ENCODE measurements at regions not wholly inside any gene's neighbourhood (a gene's known extent, or its start where the extent isn't known, plus 50 kb on each side); places are given as distances from the start of the nearest gene placed in this dataset.

DNA sequence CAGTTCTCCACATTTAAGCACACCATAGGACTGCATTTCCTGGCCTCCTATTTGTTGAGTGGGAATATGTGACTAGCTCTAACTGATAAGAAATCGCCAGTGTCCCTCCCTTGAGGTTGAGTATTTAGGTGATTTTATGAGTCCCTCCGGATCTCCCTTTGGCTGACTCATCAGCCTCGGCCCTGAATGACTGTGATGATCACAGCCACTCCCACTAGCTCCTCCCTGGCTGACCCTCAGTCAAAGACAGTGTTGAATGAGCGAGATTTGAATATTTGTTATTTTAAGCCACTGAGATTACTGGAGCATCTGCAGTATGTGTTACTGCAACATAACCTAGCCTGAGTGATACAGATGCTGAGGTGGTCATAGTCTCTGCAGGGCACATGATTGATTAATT lies 515.3 kb downstream of the EPHB1 start:
- DNase-seq (ENCODE audit: low read depth) = no peak

DNA sequence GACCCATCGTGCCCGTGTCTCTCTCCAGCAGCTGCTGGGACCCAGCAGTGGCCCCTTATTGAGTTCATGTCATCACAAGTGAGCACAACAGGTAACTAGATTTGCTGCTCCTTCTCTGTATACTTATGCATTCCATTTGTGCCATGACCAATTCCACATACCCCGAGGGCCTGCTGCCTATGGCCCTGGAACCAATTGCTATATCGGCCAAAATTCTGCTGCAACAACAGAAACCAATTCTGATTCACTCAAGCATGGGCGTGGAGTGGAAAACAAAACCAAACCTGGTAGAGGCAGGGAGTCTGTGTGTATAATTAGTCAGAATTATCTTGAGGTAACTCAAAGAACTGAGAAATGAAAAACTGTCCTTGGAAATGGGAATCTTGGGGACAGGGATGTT lies 516.6 kb downstream of the EPHB1 start:
- DNase-seq (ENCODE audit: low read depth) = no peak

GRCh38 chr3:135314237-135314636 lies 519.2 kb downstream of the EPHB1 start:
- no peak for DNase-seq (ENCODE audit: low read depth)

- DNase-seq (ENCODE audit: low read depth) = no peak
Measured at GRCh38 chr3:135324301-135324700, 529.2 kb downstream of the EPHB1 start.

GRCh38 chr3:135325096-135325495 lies 530.0 kb downstream of the EPHB1 start:
- no peak for DNase-seq (ENCODE audit: low read depth)

DNA sequence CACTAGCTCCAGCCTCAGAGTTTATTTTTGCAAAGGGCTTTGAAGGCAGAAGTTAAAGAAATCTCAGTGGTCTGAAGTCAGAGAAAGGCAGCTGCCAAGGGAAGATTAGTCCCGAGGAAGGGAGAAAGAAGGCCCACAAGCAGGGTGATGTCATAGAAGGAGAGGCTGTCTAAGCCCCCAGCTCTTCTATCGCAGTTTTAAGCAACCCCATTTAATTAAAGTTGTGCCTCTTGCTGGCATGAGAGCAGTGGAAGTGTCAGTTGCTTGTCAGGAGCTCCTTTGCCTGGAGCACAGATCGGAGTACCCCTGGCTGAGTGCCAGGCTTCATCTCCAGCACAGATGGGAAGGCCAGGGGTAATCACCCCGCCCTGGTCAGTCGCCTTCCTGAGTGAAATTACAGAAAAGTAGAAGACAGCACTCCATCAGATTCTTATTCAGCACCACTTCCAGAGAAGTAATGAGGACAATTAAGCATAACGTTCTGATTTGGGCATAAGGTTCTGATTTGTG lies 530.7 kb downstream of the EPHB1 start:
- no peak for DNase-seq (ENCODE audit: low read depth)

GRCh38 chr3:135326851-135327250 lies 531.8 kb downstream of the EPHB1 start:
- no peak for DNase-seq (ENCODE audit: low read depth)

GRCh38 chr3:135328036-135328435 lies 533.0 kb downstream of the EPHB1 start:
- no peak for DNase-seq (ENCODE audit: low read depth)

DNA sequence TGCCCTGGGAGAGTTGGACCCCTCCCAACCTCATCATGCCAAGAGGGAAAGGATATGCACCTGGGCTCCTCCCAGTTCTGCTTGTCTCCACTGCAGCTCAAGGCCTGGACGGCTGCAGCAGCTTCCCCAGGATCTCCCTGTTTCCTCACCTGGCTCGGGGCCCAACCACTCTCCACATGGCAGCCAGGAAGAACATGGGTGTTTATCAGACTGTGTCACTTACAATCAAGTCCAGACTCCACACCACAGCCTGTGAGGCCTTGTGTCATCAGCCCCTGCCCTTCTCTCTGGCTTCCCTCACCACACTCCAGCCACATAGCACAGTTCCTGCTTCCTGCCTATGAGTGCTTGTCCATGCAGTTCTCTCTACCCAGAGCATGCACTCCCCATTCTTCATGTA lies 534.4 kb downstream of the EPHB1 start:
- no peak for DNase-seq (ENCODE audit: low read depth)

GRCh38 chr3:135337192-135337591 lies 542.1 kb downstream of the EPHB1 start:
- no peak for DNase-seq (ENCODE audit: low read depth)

DNA sequence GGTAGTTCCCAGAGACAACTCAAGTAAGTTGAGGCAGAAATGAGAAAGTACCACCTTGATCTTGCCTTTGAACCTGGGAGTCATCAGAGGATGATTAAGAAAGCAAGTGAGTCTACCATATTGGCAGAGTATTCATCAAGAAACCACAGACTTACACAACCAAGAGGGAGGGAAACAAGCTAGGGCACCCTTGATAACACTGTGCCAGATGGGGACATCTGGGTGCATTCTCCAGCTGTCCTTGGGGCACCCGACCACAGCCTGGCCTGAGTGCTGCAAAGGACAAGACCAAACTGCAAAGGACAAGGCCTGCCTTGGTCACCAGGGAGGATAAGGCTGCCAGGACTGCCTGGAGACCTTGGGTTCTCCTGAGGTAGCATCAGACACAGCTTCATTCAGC lies 553.6 kb downstream of the EPHB1 start:
- no peak for DNase-seq (ENCODE audit: low read depth)

- no peak for DNase-seq (ENCODE audit: low read depth)
Measured at GRCh38 chr3:135349254-135349948, 554.3 kb downstream of the EPHB1 start.

DNA sequence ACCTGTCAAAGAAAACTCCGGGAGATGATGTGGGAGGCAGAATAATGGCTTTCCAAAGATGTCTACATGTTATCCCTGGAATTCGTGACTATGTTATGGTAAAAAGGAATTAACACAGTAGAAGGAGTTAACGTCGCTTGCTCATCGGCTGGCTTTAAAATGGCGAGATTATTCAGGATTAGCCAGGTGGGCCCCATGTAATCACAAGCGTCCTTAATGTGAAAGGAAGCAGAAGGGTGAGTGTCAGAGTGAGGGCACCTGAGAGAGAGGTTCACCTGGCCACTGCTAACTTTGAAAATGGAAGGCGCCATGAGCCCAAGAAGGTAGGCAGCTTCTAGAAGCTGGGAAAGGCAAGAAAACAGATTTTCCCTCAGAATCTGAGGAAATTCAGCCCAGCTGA lies 557.2 kb downstream of the EPHB1 start:
- DNase-seq (ENCODE audit: low read depth) = no peak

GRCh38 chr3:135362889-135363288 lies 567.8 kb downstream of the EPHB1 start:
- DNase-seq (ENCODE audit: low read depth) = no peak

GRCh38 chr3:135364676-135365075 lies 569.6 kb downstream of the EPHB1 start:
- no peak for DNase-seq (ENCODE audit: low read depth)

GRCh38 chr3:135366816-135367215 lies 571.8 kb downstream of the EPHB1 start:
- no peak for DNase-seq (ENCODE audit: low read depth)

GRCh38 chr3:135368316-135368715 lies 573.3 kb downstream of the EPHB1 start:
- DNase-seq (ENCODE audit: low read depth) = no peak

- DNase-seq (ENCODE audit: low read depth) = no peak
Measured at GRCh38 chr3:135368781-135369180, 573.7 kb downstream of the EPHB1 start.

- DNase-seq (ENCODE audit: low read depth) = no peak
Measured at GRCh38 chr3:135374571-135374970, 579.5 kb downstream of the EPHB1 start.

GRCh38 chr3:135382188-135382587 lies 583.3 kb upstream of the PPP2R3A start:
- DNase-seq (ENCODE audit: low read depth) = no peak

DNA sequence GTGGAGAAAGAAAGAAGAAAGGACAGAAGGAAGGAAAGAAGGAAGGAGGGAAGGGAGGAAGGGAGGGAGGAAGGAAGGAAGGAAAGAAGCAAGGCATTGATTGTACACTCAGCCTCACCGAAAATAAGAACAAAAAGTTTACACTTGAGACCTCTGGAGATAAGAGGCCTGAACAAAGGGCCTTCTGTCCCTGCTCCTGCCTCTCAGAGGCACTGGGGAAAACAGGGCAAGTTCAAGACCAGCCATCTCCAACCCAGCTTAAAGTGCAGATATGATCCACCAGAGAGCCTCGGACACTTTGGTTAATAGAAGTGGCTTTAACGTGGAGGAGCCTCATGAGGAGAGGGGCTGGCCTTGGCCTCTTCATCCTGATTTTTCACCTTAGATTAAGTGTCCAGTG lies 582.9 kb upstream of the PPP2R3A start:
- no peak for DNase-seq (ENCODE audit: low read depth)

- no peak for DNase-seq (ENCODE audit: low read depth)
Measured at GRCh38 chr3:135383301-135383700, 582.2 kb upstream of the PPP2R3A start.

DNA sequence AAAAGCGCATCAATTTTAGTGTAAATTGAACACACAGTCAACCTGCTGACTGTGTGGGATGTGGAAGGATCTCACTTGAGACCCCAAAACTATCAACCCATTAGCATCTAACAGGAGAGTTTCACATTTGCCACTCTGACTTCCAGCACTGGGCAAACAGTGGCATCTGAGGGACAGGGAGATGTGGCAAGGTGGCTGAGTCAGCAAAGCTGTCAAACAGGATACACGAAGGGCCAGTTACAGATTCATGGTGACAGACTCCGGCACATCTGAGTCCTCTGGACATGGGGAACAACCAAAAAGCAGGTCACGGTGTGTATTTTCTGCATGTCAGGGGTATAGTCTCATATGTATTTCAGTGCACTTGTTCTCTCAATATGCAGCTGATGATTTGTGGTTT lies 573.4 kb upstream of the PPP2R3A start:
- no peak for DNase-seq (ENCODE audit: low read depth)

GRCh38 chr3:135393159-135393558 lies 572.4 kb upstream of the PPP2R3A start:
- no peak for DNase-seq (ENCODE audit: low read depth)
